MG63 (cell line): ENCODE measurements at regions not wholly inside any gene's neighbourhood (a gene's known extent, or its start where the extent isn't known, plus 50 kb on each side); places are given as distances from the start of the nearest gene placed in this dataset.

Experiments used
- DNase-seq: peaks from one replicate; pipeline ENCODE4 v3.0.0-alpha.2; 2020
- H3K27me3 ChIP-seq: fragments of 250-450 bp; sonication (Bioruptor Pico); 2 replicates; pipeline ENCODE4 v1.5.1; 2020; ENCODE audit warnings: mild to moderate bottlenecking, moderate library complexity
- H3K36me3 ChIP-seq: fragments of 250-450 bp; sonication (Bioruptor Pico); 2 replicates; pipeline ENCODE4 v1.5.1; 2020; ENCODE audit warnings: mild to moderate bottlenecking, moderate library complexity
- H3K4me3 ChIP-seq: fragments of 250-450 bp; sonication (Bioruptor Pico); 2 replicates; pipeline ENCODE4 v1.5.1; 2020; ENCODE audit warnings: mild to moderate bottlenecking, moderate library complexity
- H3K9me3 ChIP-seq: fragments of 250-450 bp; sonication (Bioruptor Pico); 2 replicates; pipeline ENCODE4 v1.5.1; 2020; ENCODE audit warnings: mild to moderate bottlenecking, moderate library complexity

DNA sequence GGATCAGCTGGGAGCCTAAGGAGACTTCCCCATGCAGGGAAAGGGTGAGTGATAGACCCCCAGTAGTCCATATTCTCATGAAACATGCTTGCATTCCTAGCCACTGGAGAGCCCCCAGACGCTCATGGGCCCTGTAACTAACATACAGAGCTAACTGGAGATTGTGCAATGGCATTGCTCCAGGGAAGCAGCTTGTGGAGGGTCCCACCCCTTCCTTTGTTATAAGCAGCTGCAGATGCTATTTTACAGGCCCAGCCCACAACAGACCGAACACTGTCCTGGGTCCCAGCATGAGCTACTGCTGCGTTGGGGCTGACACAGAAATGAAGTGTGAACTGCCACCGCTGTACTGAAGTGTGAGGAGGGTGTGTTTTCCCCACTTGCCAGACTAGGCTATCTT is 1465.7 kb upstream of the DIAPH2 start:
- Histone ChIP-seq H3K36me3 (no peaks in the 10 kb centered on the region), H3K9me3 (no peaks in the 10 kb centered on the region), H3K27me3 (no peaks in the 10 kb centered on the region), H3K4me3 (no peak overlapping the region)
- no peak for DNase-seq

DNA sequence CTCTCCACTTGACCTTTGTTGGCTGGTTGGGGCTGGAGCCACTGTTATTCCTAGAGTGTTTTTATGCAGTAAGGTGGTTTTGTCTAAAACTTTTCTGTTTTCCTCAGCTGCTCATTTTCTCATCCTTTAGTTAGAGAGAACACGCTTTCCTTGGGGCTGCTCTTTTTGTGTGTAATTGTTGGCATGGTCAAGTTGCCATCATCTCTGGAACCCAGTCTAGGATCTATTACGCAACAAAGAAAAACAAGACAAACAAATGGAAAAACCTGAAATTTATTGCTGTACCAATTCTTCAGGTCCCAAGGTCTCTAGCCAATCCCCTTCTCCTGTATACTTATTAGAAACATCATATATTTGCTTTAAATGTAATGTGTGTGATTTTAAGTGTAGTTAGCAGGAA is 1436.3 kb upstream of the DIAPH2 start:
- H3K36me3 ChIP-seq = no peaks in the 10 kb centered on the region
- DNase-seq = no peak

DNA sequence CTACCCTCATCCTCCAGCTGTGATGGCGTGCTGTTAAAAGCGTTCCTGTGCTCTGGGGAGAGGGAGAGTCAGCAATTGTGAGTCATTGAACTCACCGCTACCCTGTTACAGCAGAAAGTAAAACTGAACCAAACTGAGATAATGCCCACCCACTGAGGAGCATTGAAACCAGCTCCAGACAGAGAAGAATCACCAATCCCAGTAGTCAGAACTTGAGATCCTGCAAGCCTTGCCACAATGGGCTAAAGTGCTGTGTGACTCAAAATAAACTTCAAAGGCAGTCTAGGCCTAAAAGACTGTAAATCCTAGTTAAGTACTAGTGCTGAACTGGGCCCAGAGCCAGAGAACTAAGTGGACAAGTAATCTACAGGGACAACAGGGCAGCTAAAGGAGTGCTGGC is 1394.2 kb upstream of the DIAPH2 start:
- Histone ChIP-seq H3K9me3 (no peaks in the 10 kb centered on the region), H3K4me3 (no peak overlapping the region), H3K27me3 (no peaks in the 10 kb centered on the region), H3K36me3 (no peaks in the 10 kb centered on the region)
- no peak for DNase-seq

More for the DNA sequence above, 1436.3 kb upstream of the DIAPH2 start:
- H3K9me3 ChIP-seq = no peaks in the 10 kb centered on the region
- H3K4me3 ChIP-seq = no peak overlapping the region
- no peaks in the 10 kb centered on the region for H3K27me3 ChIP-seq

DNA sequence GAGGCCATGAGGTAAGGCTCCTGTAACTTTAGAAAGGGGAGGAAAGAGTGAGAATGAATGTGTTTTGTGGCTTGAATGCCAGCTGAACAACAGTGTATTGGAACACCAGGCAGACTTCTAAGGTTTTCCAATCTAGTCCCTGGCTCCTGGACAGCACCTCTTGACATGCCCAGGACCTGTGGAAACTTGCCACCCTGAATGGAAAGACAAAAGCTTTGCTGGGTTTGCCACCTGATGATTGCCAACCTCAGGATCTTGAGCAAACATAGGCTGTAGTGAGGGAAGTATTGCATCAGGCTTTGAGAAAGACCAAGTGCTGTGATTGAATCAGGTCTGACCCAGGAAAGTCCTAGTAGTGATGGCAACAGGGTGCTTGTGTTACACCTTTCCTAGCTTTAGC is 1393.1 kb upstream of the DIAPH2 start:
- no peak overlapping the region for H3K4me3 ChIP-seq
- no peak for DNase-seq
- H3K9me3 ChIP-seq = no peaks in the 10 kb centered on the region
- no peaks in the 10 kb centered on the region for H3K36me3 ChIP-seq
- H3K27me3 ChIP-seq = no peaks in the 10 kb centered on the region

DNA sequence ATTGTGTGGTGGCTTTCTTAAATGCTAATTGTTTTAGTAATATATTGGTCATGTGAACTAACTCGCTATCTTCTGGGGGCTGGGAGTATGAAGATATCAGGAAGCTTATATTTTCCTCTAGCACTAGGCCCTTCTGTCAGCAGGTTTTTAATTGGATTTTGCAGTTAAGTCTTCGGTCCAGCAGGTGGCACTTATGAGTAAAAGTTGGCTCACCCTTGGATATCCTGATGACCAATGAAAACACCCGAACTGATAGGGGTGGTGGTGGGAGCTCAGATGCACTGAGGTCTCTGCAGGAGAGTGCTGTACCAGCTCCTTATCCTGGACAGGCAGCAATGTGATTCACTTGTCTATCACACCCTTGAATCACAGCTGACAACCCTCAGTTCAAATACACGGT is 1365.8 kb upstream of the DIAPH2 start:
- no peak overlapping the region for H3K4me3 ChIP-seq
- no peaks in the 10 kb centered on the region for H3K36me3 ChIP-seq
- H3K9me3 ChIP-seq = no peaks in the 10 kb centered on the region
- no peaks in the 10 kb centered on the region for H3K27me3 ChIP-seq
- DNase-seq = no peak

DNA sequence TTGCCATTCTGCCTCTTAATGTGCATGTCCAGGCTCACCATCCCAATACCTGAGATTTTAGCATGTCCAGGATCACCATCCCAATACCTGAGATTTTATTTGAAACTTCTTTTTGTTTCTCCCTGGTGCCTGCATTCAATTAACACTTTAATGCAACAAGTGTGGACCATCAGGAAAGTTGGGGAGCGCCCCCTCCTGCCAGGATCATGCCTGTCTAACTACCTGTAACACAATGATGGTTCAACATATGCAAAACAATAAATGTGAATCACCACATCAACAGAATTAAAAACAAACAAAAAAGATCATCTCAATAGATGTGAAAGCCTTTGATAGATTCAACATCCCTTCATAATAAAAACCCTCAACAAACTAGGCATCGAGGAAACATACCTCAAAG is 1359.5 kb upstream of the DIAPH2 start:
- Histone ChIP-seq H3K4me3 (no peak overlapping the region), H3K27me3 (no peaks in the 10 kb centered on the region), H3K36me3 (no peaks in the 10 kb centered on the region), H3K9me3 (no peaks in the 10 kb centered on the region)
- DNase-seq = no peak

DNA sequence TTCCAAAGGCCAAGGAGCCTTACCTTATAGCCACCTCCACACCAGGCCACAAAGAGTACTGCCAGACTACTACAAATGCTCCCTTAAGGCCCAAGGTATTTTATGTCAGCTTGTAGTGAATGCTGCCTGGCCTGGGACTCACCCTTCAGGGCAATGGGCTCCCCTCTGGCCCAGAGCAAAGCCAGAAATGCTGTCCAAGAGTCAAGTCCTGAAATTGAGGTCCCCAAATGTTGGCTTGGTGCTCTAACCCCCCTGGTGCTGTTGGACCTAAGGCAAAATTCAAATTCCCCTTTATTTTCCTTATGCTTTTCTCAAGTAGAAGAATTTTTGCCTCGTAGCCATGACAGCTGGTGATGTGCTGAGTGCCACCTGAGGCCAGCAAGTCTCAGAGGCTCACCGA is 1354.3 kb upstream of the DIAPH2 start:
- Histone ChIP-seq H3K27me3 (no peaks in the 10 kb centered on the region), H3K36me3 (no peaks in the 10 kb centered on the region), H3K4me3 (no peak overlapping the region), H3K9me3 (no peaks in the 10 kb centered on the region)
- DNase-seq = no peak

DNA sequence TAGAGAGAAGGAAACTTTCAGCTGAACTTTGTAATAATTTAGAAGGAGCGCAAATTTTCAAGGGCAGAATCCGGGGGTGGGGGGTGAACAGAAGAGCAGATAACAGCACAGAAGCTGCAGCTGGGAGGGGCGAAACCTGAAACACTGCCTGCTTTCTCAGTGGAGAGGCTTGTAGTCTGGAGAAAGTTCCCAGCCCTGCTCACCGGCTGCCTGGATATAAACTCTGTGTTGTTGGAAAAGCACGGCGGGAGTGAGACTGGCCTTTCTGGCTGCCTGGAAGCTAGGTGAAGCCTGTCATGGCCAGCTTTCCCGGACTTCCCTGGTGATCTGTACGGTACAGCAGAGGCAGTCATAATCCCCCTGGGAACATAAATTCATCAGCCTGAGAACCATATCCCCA is 1352.1 kb upstream of the DIAPH2 start:
- no peak for DNase-seq
- Histone ChIP-seq H3K4me3 (no peak overlapping the region), H3K36me3 (no peaks in the 10 kb centered on the region), H3K9me3 (no peaks in the 10 kb centered on the region), H3K27me3 (no peaks in the 10 kb centered on the region)

DNA sequence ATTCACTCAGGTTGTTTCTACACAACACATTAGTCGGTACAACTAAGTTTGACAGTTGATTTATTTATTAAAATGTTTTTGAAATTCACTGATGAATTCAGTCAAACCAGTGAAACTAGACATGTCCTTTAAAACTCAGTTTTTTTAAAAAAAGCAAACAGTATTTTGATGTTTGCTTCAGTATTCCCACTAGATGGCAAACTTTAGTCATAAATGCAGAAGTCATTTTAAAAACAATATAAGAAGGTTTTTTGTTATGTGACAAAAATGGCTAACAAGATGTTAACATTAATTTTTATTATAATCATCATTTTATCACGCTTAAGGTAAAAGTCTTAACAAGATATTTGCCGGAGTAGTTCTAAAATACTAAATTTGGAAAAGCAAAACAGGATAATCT is 1337.8 kb upstream of the DIAPH2 start:
- no peak overlapping the region for H3K4me3 ChIP-seq
- H3K9me3 ChIP-seq = no peaks in the 10 kb centered on the region
- H3K36me3 ChIP-seq = no peaks in the 10 kb centered on the region
- no peak for DNase-seq
- H3K27me3 ChIP-seq = no peaks in the 10 kb centered on the region

DNA sequence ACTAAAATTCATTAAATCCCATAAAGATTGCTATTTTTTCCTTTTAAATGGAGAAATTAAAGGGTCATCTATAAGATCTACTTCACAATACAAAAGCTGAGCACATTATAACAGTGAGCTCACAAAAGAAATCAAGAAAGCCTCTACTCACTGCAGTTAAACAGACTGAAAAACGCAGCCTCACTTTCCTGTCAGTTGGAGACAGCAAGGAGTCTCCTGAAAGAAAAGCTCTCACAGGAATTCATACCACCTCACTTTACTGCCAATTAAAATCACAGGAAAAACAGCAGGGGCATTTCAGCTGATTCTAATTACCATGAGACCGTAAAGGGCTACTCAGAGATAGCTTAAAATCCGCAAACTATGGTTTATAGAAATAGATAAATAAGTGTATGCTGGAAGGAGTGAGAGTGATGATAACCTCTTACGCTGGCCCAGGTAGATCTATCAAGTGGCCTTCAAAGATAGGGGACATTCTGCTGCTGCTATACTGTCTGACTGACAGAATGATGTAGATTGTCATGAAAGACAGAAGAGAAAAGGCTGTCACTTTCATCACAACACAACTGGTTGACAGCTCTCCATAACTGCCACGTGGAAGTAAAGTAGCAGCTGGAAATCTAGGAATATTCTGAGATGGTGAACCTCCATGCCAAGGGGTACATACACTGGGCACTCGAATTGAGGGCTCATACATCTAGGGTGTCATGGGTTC is 1333.7 kb upstream of the DIAPH2 start:
- Histone ChIP-seq H3K9me3 (no peaks in the 10 kb centered on the region), H3K4me3 (no peak overlapping the region), H3K27me3 (no peaks in the 10 kb centered on the region), H3K36me3 (no peaks in the 10 kb centered on the region)
- DNase-seq = no peak

DNA sequence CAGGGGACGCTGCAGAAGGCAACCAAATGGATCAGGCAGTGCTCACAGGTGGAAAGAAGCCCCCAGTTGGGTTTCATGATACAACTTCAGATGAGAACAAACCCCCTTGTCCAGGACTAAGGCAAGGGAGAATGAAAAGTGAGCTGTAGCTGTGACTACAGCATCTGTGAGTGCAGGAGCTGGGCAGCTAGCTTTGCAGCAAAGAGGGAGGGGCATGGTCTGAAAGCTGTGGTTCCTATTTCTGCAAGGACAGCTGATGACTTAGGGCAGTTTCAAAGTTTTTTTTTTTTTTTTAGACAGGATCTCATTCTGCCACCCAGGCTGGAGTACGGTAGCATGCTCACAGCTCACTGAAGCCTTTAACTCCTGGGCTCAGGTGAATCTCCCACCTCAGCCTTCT is 1317.4 kb upstream of the DIAPH2 start:
- DNase-seq = no peak
- no peaks in the 10 kb centered on the region for H3K36me3 ChIP-seq
- no peaks in the 10 kb centered on the region for H3K27me3 ChIP-seq
- H3K9me3 ChIP-seq = no peaks in the 10 kb centered on the region
- no peak overlapping the region for H3K4me3 ChIP-seq

DNA sequence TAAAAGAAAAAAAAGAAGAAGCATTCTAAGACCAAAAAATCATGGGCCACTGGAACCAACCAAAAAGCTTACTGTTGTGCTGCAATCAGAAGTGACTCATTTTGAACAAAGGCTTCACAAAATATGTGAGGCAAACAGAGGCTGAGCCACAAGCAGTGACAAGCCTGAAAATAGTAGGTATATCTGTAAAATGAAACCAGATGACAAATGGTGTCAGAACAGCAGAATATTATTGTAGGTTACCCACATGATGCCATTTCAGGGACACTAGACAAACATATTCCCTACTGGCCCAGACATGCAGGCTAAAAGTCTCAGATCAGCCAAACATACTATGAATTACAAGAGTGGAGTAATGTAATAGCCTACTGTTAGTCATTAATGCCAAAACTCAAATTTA is 1301.8 kb upstream of the DIAPH2 start:
- no peaks in the 10 kb centered on the region for H3K36me3 ChIP-seq
- H3K9me3 ChIP-seq = no peaks in the 10 kb centered on the region
- H3K4me3 ChIP-seq = no peak overlapping the region
- no peaks in the 10 kb centered on the region for H3K27me3 ChIP-seq
- no peak for DNase-seq

DNA sequence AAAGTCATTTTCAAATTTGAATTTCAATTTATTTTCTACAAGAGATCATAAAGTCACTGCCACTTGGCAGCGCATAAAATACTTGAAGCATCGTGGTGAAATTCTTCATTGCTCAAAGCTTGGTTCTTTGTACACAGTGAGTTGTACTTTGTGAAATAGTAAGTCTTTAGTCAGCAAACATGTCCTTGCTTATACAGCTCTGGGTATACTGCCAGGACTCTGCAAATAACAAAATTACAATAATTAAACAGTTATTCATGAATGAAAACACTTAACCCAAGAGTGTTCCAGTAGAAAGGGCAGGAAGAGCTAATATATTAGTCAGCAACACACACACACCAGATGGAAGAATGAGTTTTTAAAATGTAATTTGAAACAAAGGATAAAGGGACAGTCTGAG is 1300.9 kb upstream of the DIAPH2 start:
- Histone ChIP-seq H3K4me3 (no peak overlapping the region), H3K36me3 (no peaks in the 10 kb centered on the region), H3K27me3 (no peaks in the 10 kb centered on the region), H3K9me3 (no peaks in the 10 kb centered on the region)
- no peak for DNase-seq

DNA sequence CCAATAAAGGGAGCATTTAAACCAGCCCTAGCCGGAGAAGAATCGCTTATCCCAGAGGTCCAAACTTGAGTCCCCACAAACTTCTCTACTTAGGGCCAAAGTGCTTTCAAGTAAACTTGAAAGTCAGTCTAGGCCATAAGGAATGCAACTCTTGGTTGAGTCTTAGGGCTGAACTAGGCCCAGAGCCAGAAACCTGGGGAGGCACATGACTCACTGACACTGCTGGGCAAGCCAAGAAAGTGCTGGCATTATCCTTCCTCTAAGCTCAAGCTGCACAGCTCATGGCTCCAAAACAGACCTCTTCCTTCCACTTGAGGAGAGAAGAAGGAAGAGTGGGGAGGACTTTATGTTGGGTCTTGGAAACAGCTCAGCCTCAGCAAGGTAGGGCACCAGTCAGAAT is 1257.3 kb upstream of the DIAPH2 start:
- H3K4me3 ChIP-seq = no peak overlapping the region
- H3K27me3 ChIP-seq = no peaks in the 10 kb centered on the region
- no peaks in the 10 kb centered on the region for H3K9me3 ChIP-seq
- H3K36me3 ChIP-seq = no peaks in the 10 kb centered on the region
- DNase-seq = peak; percentile 77

DNA sequence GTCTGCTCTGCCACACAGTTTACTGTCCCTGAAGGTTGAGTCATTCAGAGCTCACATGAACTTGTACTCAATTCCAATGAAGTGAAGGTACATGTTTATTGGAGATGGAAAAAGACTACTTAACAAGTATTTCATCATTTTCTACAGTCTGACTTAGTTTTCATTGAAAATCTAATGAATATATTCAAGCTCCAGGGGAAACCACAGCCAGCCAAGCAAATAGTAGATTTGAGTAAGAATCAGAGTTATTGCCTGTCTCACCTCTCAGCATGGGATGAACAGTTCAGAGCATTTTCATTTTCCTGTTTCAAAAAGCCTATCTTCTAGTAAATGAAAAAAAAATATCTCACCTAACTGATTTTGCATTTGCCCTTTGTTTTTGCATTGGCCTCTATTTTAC is 1249.4 kb upstream of the DIAPH2 start:
- no peak for DNase-seq
- Histone ChIP-seq H3K4me3 (no peak overlapping the region), H3K9me3 (no peaks in the 10 kb centered on the region), H3K27me3 (no peaks in the 10 kb centered on the region), H3K36me3 (no peaks in the 10 kb centered on the region)

DNA sequence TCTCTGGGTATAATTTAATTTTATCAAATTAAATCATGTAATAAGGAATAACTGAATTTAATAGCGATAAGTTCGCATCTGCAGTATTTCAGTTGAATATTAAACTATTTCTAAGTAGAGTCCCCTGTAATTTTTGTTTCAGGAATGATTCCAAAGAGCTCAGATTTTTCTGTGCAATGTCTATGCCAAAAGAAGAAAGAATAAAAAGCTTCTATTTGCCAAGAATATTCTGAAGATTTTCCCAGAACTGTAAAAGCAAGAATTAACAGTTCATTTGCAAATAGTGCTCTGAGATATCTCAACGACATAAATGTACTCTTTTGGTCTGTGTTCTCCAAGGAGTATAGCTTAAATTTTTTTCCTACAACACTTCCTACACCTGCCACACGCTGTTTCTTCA is 1242.8 kb upstream of the DIAPH2 start:
- H3K4me3 ChIP-seq = no peak overlapping the region
- H3K27me3 ChIP-seq = no peaks in the 10 kb centered on the region
- H3K36me3 ChIP-seq = no peaks in the 10 kb centered on the region
- H3K9me3 ChIP-seq = no peaks in the 10 kb centered on the region
- no peak for DNase-seq

DNA sequence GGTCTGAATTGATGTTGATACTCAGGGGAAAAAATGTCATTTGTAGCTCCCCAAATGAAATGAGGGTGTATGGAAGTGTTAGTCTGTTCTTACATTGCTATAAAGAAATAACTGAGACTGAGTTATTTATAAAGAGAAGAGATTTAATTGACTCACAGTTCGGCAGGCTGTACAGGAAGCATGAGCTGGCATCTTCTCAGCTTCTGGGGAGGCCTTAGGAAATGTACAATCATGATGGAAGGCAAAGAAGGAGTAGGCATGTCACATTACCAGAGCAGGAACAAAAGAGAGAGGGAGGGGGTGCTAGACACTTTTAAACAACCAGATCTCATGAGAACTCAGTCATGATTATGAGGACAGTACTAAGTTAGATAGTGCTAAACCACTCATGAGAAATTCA is 1199.9 kb upstream of the DIAPH2 start:
- H3K4me3 ChIP-seq = no peak overlapping the region
- DNase-seq = no peak
- H3K9me3 ChIP-seq = no peaks in the 10 kb centered on the region

DNA sequence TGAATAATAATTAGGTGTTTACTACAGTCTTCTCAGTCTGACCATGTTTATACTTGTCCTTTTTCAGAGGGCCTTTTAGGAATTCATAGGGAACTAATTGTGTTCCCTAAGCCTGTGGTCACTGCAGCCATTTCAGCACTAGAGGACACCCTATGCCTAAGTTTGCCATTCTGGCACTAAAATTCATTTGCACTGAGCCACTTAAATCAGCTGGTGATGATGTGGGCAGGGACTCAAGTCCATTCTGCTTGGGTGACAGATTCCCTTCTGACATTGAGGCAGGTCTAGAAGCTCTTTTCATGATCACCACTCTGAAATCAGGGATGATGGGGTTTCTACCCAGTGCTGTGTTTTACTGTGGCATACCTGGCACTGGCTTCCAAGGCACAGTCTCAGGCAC is 1178.9 kb upstream of the DIAPH2 start:
- DNase-seq = no peak
- Histone ChIP-seq H3K27me3 (no peaks in the 10 kb centered on the region), H3K4me3 (no peak overlapping the region), H3K9me3 (no peaks in the 10 kb centered on the region), H3K36me3 (no peaks in the 10 kb centered on the region)

More for the DNA sequence above, 1199.9 kb upstream of the DIAPH2 start:
- H3K27me3 ChIP-seq = no peaks in the 10 kb centered on the region
- no peaks in the 10 kb centered on the region for H3K36me3 ChIP-seq

DNA sequence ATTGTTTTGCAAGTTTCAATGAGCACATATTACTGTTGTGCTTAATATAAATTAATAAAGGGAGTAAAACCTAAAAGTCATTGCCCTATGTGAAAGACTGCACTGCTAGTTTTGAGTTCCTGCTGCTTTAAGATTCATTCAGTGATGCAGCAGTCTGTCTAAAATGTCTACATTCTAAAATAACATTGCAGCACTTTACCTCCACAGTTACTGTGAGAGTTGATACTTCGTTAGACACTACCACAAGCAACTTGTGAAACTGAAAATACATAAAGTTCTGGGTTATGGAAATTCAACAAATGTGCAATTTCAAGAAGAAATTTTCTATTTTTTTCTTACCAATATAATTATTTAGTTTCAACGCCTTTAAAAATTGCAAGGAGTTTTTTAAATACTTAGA is 1175.2 kb upstream of the DIAPH2 start:
- DNase-seq = no peak

More for the DNA sequence above, 1175.2 kb upstream of the DIAPH2 start:
- Histone ChIP-seq H3K9me3 (no peaks in the 10 kb centered on the region), H3K36me3 (no peaks in the 10 kb centered on the region), H3K4me3 (no peak overlapping the region), H3K27me3 (no peaks in the 10 kb centered on the region)
